Activated T-cell treated with anti-CD3 and anti-CD28 coated beads for 1 hour (primary cell): ENCODE measurements at regions not wholly inside any gene's neighbourhood (a gene's known extent, or its start where the extent isn't known, plus 50 kb on each side); places are given as distances from the start of the nearest gene placed in this dataset.

Source experiments
- DNase-seq: peaks from one replicate; pipeline ENCODE4 v3.0.0-alpha.2; 2020; ENCODE audit warnings: low read depth

DNA sequence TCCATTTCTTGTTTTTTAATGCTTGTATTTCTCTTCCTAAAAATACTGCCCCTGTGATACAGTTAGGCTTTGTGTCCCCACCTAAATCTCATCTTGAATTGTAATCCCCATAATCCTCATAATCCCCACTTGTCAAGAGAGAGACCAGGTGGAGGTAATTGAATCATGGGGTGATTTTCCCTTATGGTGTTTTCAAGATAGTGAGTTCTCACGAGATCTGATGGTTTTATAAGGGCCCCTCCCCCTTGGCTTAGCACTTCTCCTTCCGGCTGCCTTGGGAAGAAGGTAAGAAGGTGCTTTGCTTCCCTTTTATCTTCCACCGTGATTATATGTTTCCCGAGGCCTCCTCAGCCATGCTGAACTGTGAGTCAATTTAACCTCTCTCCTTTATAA lies 227.4 kb downstream of the MAN2A1 start:
- no peak for DNase-seq

DNA sequence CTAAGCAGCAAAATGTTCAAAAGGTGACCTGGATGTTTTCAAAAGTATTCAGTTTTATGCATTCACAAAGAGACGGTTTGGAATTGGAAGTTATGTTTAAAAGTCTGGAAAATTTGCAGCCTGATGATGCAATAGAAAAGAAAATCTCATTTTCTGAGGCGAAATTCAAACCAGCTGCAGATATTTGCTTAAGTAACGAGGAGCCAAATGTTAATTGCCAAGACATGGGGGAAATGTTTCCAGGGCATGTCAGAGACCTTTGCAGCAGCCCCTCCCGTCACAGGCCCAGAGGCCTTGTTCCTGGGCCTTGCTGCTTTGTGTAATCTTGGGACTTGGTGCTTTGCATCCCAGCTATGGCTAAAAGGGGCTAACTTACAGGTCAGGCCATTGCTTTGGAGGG lies 228.2 kb downstream of the MAN2A1 start:
- no peak for DNase-seq

DNA sequence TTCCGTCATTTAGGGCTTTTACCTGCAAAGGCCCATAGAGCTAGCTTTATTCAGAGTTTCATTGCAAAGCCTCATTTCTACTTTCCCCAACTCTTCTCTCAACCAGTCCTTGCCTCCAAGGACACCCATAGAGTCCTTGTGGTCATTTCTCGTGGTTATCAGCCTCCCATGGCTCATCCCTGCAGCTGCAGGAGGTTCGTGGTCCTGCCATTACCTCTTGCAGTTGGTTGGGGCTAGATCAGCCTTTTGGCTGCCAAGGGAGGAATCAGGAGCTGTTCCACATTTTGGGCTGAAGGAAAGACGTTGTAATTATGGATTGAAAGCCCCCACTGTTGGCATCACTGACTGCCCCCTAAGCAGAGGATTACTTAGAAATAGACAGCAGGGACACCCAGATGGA lies 231.0 kb downstream of the MAN2A1 start:
- DNase-seq = no peak

DNA sequence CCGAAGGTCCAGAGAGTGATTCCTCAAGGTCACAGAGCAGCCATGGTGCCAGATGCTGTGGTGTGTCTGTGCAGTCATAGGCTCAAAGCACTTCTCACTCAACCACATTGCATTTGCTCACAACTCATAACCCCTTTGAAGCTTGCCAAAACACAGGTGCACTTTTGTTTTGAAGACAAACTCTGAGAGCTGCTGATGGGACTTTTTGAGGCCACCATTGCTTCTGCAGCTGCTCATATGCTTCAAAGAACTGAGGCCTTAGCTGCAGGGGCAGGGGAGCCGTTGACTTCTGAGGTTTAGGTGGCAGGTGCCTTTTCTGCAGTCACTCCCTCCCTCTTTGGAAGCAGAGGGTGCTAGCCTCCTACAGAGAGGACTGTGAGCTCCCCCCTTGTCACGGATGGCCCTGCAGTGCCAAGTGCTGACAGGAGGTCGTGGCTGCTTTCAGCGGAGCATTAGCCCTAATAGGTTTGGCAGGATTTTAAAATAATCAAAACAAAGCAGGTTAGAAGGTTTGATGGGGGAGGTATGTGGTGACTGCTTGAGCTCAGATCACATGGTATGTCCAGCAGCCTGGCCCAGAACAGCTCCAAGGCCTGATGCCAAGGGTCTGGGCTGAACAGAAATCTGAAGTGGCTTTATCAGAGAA lies 232.1 kb downstream of the MAN2A1 start:
- DNase-seq = peak; percentile 39

DNA sequence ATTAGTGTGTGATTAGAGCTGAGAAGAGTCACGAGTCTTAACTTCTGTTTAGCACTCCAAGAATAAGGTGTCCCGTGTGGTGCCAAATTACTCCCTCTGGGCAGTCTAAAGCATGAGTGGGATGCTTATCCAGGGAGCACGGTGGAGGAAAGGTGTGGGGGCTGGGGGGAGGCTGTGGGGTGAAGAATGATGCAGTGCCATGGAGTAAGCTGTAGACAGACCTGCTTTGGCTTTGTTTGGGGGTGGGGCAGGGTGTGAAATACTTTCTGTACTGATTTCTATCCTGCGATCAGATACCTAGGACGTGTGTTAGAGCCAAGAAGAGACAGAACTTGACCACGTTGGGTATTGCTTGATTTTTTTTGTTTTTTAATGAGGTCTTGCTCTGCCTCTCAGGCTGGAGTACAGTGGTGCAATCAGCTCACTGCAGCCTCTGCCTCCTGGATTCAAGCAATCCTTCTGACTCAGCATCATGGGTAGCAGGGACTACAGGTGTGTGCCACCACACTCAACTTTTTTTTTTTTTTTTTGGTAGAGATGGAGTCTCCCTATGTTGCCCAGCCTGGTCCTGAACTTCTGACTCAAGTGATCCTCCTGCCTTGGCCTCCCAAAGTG lies 232.8 kb downstream of the MAN2A1 start:
- no peak for DNase-seq

- no peak for DNase-seq
These were observed 233.5 kb downstream of the MAN2A1 start for GRCh38 chr5:109923205-109923604.

- DNase-seq = no peak
These were observed 234.7 kb downstream of the MAN2A1 start for GRCh38 chr5:109924237-109925107.

GRCh38 chr5:109927639-109928038 lies 237.9 kb downstream of the MAN2A1 start:
- no peak for DNase-seq

DNA sequence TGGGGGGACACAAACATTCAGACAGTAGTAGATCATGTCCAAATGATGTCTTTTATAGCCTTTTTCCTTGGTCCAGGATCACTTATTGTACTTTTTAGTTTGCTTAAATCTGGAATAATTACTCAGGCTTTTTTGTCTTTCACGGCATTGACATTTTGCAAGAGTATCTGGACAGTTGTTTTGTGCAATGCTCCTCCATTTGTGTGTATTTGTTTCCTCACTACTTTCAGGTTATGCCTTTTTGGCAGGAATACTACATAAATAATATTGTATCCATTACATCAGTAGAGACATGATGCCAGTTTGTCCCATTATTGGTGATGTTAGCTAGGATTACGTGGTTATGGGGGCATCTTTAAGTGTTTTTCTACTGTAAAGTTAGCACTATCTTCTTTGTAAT lies 238.3 kb downstream of the MAN2A1 start:
- no peak for DNase-seq

DNA sequence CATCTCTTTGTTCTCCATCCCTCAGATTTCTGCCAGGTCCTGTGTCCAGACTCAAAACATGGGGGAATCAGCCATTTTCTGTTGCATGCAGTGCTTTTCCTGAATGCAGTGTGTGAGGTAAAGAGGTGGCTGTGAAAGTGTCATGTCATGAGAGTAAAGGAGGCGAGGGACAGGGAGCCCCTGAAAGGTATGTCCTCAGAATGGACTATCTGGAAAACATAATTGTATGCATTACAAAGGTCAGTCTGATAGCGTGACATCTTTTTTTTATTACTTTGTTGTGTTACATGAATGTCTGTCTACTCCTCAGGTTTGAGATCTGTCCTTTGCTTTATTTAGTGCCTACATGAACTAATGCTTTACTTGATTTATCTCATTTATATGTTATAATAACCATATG lies 239.1 kb downstream of the MAN2A1 start:
- no peak for DNase-seq

DNA sequence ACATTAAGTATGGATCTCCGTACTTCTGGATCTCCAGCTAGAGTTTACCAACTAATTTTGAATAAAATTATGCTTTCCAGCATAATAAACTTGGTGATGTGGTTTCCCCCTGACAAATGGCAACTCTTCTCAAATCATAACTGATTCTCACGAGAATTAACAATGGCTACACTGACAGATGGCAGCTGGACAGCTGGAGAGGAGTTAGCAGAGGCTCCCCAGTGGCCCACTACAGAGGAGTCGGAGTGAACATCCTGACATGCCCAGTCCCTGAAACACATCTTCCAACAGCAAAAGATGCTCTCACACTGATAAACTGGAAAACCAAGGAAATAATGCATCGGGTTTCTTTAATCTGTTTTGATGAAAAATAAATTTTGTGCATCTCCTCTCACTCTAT lies 239.6 kb downstream of the MAN2A1 start:
- DNase-seq = no peak

DNA sequence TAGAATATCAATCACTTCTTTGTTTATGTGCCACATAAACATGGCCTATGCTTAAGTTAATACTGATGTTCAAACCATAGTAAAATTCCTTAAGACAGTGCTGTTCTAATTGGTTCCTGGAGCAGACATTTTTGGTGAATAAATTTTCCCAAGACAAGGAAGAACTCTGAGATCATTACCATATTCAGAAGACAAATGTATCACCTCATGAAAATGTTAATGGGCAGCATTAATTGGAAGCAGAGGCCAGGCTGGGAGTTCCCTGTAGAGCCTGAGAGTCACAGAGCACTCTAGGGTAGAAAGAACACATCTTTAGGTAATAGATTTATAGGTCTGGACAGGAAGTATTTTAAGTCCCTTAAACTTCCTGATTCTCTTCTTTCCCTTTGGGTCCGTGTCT lies 240.2 kb downstream of the MAN2A1 start:
- DNase-seq = no peak

DNA sequence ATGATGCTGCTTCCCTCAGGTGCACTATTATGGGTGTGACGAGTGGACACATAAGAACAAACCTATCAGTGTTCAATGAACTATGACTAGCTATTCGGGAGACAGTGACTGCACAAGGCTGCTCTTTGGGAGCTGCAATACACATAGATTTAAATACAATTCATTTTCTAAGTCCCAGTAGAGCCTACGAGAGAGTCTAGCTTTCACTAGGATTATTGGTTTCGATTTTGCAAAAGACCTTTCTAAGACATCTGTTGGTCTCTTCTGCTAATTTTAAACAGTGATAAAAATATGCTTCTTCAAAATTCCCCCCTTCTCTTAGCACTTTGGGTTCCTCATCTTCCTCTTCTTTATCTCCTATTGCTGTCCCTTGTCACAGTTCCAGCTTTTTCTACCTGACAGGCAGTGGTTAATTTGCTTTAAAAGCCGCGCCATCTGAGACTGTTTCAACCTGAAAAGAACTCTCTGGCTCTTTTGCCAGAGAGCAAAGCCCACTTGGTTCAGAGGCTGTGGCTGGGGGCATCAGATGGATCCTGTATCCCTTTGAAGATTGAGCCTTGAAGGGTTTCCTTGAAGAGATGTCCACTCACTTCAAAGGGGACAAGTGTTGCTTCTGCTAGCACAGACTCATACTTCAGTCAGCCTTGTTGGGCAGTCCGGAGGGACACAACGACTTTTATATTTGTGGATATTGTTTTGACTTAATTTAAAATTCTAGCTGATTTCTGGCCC lies 241.5 kb downstream of the MAN2A1 start:
- no peak for DNase-seq

GRCh38 chr5:109935833-109936490 lies 246.2 kb downstream of the MAN2A1 start:
- no peak for DNase-seq

DNA sequence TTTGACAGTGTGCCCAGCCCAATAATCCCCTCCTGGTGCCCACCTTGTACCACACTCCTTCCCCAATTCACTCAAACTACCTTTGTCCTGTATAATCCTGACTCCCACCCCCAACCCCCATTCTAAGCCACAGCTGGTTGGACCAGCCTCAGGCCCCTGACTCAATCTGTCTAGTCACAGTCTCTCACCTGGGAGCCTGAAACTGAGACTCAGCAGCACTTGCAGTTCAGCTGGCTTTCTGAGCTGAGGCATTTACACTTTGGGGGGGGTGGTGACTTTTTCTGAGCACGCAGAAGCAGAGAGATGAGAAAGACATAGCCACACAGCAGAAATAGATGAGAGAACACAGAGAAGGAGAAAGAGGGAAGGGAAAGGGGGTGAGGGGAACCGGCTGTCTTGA lies 247.3 kb downstream of the MAN2A1 start:
- no peak for DNase-seq

GRCh38 chr5:109937951-109938350 lies 248.2 kb downstream of the MAN2A1 start:
- DNase-seq = no peak

DNA sequence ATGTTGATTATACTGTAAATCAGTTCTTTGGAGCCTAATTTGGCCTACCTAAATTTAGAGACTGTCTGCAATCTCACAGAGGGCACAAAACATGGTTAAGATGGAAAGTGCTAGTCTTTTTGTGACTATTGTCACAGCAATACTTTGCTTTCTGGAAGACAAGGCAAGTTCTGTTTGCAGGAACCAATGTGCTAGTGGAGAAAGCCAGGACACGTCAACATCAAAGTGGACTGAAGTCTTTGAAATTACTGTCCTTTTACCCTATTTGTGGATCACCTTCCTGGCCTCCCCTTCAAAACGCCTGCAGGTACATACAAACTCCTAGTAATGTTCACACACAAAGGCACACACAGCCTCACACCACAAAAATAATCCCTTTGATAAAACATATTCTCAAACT lies 248.7 kb downstream of the MAN2A1 start:
- DNase-seq = no peak

DNA sequence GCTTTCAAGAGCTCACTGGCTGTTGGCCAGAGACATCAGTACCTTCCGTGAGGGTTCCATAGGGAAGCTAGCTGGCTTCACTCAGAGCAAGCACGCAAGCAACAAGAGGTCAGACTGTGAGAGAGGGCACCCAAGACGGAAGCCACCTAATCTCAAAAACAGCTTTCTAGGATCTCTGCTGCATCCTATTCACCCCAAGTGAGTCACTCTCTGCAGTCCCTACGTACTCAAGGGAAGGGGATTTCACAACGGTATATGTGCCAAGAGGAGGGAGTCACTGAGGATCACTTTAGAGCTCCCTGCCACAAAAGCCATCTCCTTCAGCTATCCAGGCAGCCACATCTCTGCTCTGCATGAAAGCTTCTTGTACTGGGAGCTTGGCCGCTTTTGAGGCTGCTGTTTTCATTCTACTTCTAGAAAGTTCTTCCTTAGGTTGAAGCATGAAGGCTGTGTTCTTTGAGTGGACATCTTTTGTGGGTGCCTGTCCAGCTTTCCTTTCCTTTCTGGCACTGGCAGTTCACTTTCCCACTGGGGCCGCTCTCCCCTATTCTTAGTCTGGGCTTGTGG lies 249.5 kb downstream of the MAN2A1 start:
- DNase-seq = no peak

DNA sequence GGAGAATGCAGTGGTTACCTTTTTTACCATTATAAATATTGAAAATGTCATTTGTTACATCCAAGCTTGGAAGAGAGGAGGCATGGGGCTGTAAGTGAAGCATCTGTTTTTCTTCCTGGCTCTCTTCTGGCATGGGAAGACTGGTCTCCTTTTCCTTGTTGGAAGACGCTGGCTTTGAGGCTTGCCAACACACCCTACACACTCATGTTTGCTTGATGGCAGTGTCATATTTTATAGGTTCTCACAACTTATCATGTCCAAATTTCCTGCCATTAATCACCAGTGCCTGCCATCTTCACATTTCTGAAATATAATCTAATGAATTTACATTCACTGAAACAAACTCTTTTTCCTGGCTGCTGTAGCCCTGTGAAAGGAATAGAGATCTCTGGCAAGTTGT lies 252.9 kb downstream of the MAN2A1 start:
- DNase-seq = no peak

DNA sequence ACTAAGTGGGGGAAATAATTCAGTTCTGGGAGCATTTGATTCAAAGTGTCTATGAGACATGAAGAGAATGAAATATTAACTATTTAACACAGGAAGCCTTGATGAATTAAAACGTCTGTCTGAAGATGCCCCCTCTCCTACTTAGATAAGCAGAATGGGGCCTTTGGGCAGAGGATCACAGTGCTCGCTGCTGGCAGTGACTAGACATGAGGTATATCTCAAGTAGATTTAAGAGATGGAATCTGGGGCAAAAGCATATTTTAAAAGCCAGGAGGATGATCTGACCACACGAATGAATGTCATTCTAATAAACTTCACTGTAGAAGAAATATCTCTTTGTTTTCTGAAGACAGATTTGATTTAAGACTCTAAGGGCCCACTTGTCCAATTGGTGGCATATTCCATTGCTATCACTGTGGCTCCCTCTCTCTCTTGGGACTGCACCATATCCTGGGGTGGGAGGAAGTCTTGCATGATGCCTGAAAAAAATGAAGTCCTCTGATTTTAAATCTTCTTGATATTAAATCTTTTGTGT lies 254.0 kb downstream of the MAN2A1 start:
- DNase-seq = no peak

DNA sequence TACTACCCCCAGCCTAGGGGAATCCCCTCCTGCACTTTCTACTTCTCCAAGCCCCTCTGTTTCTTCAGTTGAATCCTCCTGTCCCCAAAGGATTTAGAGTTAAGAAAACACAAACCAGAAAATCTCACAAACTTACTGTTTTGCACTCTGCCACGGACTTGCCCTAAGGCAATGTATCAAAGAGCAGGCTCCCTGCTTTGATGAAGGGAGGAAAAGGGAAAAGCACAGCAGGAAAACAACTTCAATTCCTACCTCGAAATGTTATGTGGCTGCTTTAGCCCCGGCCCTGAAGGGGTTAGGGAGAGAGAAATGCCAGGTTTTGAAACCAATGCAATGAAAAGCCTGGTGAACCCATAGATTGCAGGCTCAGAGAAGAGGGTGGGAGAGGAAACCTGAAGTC lies 254.7 kb downstream of the MAN2A1 start:
- no peak for DNase-seq
